ENCODE measurements at regions not wholly inside any gene's neighbourhood (a gene's known extent, or its start where the extent isn't known, plus 50 kb on each side); places are given as distances from the start of the nearest gene placed in this dataset.

- Mint-ChIP-seq H3K27me3 (peaks cover 38% of the 10 kb centered on the region), H3K4me1 (no peaks in the 10 kb centered on the region), H3K4me3 (no peak overlapping the region), H3K27ac (no peak overlapping the region), H3K9me3 (ENCODE audit: insufficient read depth) (no peaks in the 10 kb centered on the region)
- CTCF ChIA-PET = no interaction called here
- Histone ChIP-seq H4K20me1 (ENCODE audit: control insufficient read depth, insufficient read depth, low read length, poor library complexity, severe bottlenecking) (no peaks in the 10 kb centered on the region), H3K4me2 (replicated peaks; ENCODE audit: low read depth, low read length, poor library complexity, severe bottlenecking) (no peak overlapping the region), H3K4me1 (ENCODE audit: control insufficient read depth in 2 of 2, insufficient read depth in 2 of 2, low read length in 2 of 2) (no peaks in the 10 kb centered on the region), H3K9me3 (ENCODE audit: control extremely low read depth in 1 of 3, control insufficient read depth in 2 of 3, insufficient read depth in 1 of 3, low read length in 2 of 3) (no peaks in the 10 kb centered on the region), H2AFZ (ENCODE audit: insufficient read depth, low read depth, low read length, poor library complexity, severe bottlenecking) (no peak overlapping the region), H3K79me2 (ENCODE audit: control insufficient read depth, insufficient read depth, low read length) (no peaks in the 10 kb centered on the region), H3K27me3 (replicated peaks in 1 of 4; ENCODE audit: control extremely low read depth in 1 of 4, control insufficient read depth in 3 of 4, insufficient read depth in 4 of 4, low read length in 3 of 4) (no peaks in the 10 kb centered on the region), H3K4me3 (ENCODE audit: control extremely low read depth in 1 of 5, extremely low read depth in 1 of 5, insufficient read depth in 1 of 5, low read depth in 2 of 5, low read length in 4 of 5) (no peak overlapping the region), H3K36me3 (replicated peaks in 1 of 2; ENCODE audit: control extremely low read depth in 1 of 2, control insufficient read depth in 1 of 2, extremely low read depth in 1 of 2, insufficient read depth in 2 of 2, low read length in 1 of 2) (no peaks in the 10 kb centered on the region), H3K9ac (ENCODE audit: low read length) (no peak overlapping the region), H3K27ac (ENCODE audit: low read length in 2 of 2) (no peak overlapping the region)
- WGBS (ENCODE audit: insufficient coverage) = 98% methylated on average over 5 of the region's 5 CpGs
- POLR2A ChIA-PET = no interaction called here
- intact Hi-C loops (cut with micrococcal nuclease) = no loop called here
- DNase-seq (no peak), ATAC-seq (ENCODE audit: low read depth) (no peak)
- TF ChIP-seq, protein P1, sequence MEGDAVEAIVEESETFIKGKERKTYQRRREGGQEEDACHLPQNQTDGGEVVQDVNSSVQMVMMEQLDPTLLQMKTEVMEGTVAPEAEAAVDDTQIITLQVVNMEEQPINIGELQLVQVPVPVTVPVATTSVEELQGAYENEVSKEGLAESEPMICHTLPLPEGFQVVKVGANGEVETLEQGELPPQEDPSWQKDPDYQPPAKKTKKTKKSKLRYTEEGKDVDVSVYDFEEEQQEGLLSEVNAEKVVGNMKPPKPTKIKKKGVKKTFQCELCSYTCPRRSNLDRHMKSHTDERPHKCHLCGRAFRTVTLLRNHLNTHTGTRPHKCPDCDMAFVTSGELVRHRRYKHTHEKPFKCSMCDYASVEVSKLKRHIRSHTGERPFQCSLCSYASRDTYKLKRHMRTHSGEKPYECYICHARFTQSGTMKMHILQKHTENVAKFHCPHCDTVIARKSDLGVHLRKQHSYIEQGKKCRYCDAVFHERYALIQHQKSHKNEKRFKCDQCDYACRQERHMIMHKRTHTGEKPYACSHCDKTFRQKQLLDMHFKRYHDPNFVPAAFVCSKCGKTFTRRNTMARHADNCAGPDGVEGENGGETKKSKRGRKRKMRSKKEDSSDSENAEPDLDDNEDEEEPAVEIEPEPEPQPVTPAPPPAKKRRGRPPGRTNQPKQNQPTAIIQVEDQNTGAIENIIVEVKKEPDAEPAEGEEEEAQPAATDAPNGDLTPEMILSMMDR (IDR thresholded peaks at IDR 0.05) = no peak
- no peak for TF ChIP-seq EZH2 (IDR thresholded peaks at IDR 0.05; ENCODE audit: borderline replicate concordance, insufficient read depth, low read depth, low read length, poor library complexity, severe bottlenecking)
These were observed 78.3 kb upstream of the LMO4 start for GRCh38 chr1:87250336-87250735.

DNA sequence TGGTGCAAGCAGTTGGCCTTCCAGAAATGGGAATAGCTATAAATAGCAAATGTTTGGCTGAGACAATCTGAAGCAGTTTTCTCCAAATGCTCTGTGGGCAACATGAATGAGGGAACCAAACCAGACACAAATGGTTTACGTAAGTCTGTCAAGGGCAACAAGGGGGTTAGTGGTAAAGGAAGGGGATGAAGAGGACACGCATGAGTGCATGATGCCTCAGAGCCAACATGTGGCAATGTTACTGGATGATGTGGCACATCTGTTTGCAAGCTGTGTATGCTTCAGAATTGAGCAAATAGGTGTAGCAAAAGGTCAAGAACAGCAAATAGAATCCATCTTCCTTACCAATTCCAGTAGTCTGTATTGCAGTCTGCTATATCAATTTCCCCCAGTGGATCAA lies 76.3 kb upstream of the LMO4 start:
- CTCF ChIA-PET = no interaction called here
- Histone ChIP-seq H4K20me1 (ENCODE audit: control insufficient read depth, insufficient read depth, low read length, poor library complexity, severe bottlenecking) (no peaks in the 10 kb centered on the region), H3K36me3 (replicated peaks in 1 of 2; ENCODE audit: control extremely low read depth in 1 of 2, control insufficient read depth in 1 of 2, extremely low read depth in 1 of 2, insufficient read depth in 2 of 2, low read length in 1 of 2) (no peaks in the 10 kb centered on the region), H3K4me3 (ENCODE audit: control extremely low read depth in 1 of 5, extremely low read depth in 1 of 5, insufficient read depth in 1 of 5, low read depth in 2 of 5, low read length in 4 of 5) (no peak overlapping the region), H3K27me3 (replicated peaks in 1 of 4; ENCODE audit: control extremely low read depth in 1 of 4, control insufficient read depth in 3 of 4, insufficient read depth in 4 of 4, low read length in 3 of 4) (peaks cover 0 to 8% (median 0%) of the 10 kb centered on the region in 4 experiments), H3K4me1 (ENCODE audit: control insufficient read depth in 2 of 2, insufficient read depth in 2 of 2, low read length in 2 of 2) (no peaks in the 10 kb centered on the region), H3K79me2 (ENCODE audit: control insufficient read depth, insufficient read depth, low read length) (no peaks in the 10 kb centered on the region), H3K9me3 (ENCODE audit: control extremely low read depth in 1 of 3, control insufficient read depth in 2 of 3, insufficient read depth in 1 of 3, low read length in 2 of 3) (no peaks in the 10 kb centered on the region), H3K9ac (ENCODE audit: low read length) (no peak overlapping the region), H3K27ac (ENCODE audit: low read length in 2 of 2) (no peak overlapping the region), H3K4me2 (replicated peaks; ENCODE audit: low read depth, low read length, poor library complexity, severe bottlenecking) (no peak overlapping the region), H2AFZ (ENCODE audit: insufficient read depth, low read depth, low read length, poor library complexity, severe bottlenecking) (no peak overlapping the region)
- Mint-ChIP-seq H3K9me3 (ENCODE audit: insufficient read depth) (no peaks in the 10 kb centered on the region), H3K27ac (no peak overlapping the region), H3K27me3 (peaks cover 43% of the 10 kb centered on the region), H3K4me1 (no peaks in the 10 kb centered on the region), H3K4me3 (no peak overlapping the region)
- POLR2A ChIA-PET = no interaction called here
- no peak for ATAC-seq (ENCODE audit: low read depth)
- WGBS (ENCODE audit: insufficient coverage) = 89% methylated on average over 1 of the region's 2 CpGs
- TF ChIP-seq, protein P1 (IDR thresholded peaks at IDR 0.05) = no peak
- TF ChIP-seq EZH2 (IDR thresholded peaks at IDR 0.05; ENCODE audit: borderline replicate concordance, insufficient read depth, low read depth, low read length, poor library complexity, severe bottlenecking) = no peak
- intact Hi-C loops (cut with micrococcal nuclease) = no loop called here
- no peak for DNase-seq
